ENCODE measurements at regions not wholly inside any gene's neighbourhood (a gene's known extent, or its start where the extent isn't known, plus 50 kb on each side); places are given as distances from the start of the nearest gene placed in this dataset.

DNA sequence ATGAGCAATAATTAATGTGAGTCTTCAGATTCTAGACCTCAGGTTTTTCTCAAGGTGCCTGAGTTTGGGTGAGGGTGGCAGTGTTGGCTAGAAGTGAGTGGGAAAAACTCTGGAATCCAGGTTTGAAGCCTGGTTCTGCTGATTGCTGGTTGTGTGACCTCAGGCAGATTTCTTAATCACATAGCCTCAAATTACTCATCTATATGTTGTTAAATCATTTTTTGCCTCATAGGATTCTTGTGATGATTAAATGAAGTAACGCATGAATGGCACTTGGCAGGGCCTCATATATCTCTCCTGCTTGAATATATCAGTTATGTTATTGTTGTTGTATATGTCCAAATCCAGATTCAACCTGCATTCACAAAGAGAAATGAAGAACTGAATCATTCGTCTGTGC, 60.5 kb downstream of the NR2F2 start:
- DNase-seq (ENCODE audit: low read depth in 2 of 2) = no peak

DNA sequence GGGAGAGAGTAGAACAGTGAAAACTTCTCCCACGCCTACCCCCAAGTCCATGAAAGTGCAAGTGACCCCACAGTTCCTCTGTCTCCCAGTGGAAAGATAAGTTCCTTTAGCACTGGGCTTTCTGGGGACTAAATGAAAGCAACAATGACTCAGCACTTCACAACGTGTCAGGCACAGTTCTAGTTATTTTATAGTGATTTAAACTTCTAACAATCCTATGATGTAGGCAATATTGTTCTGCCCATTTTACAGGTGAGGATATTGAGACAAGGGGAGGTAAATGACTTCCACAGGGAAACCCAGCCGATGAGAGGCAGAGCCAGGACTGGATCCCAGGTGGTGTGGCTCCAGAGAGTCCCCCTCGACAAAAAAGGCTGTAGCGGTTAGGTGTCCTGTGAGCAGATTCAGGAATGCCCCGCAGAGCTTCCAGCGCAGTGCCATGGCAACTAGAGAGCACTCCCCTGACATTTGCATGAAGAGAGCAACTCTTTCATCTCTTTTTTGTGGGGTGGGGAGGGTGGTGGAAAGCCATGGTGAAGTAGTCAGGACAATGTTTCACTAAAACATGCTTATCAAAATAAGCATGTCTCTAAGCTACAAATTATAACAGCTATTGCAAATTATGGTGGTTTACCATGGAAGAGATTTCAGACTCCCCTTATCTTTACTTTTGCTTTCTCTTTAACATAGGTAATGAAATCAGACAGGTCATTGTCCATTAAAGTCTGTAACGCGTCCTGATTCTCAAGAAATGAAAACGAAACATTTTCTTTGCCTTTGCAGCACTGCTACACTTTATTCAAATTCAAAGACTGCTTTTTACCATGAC, 62.1 kb downstream of the NR2F2 start:
- no peak for DNase-seq (ENCODE audit: low read depth in 2 of 2)

DNA sequence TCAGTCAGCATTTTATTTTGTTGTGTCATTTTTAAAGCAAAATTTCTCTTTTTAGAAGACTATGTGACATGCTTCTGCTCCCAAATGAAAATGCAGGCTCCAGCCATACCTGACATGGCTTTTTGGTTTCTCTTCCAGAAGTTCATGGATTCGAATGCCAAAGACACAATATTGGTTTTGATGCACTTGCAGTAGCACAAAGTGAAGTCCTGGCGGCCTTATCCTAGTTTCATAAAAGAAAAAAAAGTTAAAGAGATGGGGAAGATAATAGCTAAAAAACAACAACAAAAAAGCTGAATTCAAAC, 62.7 kb downstream of the NR2F2 start:
- DNase-seq (ENCODE audit: low read depth in 2 of 2) = no peak

DNA sequence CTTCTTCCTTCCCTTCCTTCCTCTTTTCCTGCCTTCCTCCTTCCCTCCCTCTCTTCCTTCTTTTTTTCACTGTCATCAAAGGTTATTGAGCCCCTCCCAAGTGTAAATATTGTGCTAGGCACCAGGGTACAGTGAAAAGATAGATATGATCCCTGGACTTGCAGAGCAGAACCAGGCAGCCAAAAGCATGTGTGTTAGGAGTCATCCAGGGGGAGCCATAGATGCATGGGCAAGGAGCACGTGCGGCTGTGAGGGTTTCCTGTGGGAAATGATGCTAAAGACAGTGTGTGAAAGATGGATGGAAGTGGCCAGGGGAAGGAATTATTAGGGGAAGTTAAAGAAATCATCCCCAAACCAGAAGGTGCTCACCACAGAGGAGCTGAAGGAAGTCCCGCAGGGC, 65.2 kb downstream of the NR2F2 start:
- DNase-seq (ENCODE audit: low read depth in 2 of 2) = no peak

DNA sequence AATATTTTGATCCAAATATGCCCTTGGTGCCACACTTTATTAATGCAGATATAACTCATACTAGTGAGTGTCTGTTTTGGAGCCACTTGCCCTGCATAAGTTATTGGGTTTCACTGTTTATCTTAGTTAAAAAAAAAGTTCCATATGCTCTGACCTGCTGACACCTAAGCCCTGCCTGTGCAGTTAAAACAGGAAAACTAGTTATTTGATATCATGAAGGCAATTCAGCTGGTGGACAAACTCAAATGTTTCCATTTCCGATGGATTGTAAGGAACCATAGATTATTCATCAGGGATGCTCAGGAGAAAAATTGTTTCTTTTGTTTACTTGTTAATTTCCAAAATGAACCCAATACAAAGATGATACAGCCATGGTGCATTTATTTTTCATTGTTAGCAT, 68.3 kb downstream of the NR2F2 start:
- DNase-seq (ENCODE audit: low read depth in 2 of 2) = no peak

DNA sequence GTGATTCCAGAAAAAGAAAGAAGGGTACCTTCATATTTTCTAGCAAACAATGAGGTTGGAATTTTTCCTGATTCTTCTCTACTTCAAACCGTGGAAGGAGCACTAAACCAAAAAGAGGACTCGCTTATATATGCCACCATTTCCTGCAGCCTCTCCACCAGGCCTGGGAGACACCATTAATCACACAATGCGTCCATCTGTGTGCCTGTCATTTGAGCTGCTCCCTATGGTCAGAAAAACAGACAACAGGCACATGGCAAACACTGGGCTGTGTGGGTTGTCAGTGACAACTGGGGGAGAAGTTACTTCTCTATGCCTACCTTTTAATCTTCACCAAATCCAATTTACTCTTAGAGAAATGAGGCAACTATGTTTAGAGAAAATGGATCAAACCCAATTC, 71.9 kb downstream of the NR2F2 start:
- no peak for DNase-seq (ENCODE audit: low read depth in 2 of 2)

DNA sequence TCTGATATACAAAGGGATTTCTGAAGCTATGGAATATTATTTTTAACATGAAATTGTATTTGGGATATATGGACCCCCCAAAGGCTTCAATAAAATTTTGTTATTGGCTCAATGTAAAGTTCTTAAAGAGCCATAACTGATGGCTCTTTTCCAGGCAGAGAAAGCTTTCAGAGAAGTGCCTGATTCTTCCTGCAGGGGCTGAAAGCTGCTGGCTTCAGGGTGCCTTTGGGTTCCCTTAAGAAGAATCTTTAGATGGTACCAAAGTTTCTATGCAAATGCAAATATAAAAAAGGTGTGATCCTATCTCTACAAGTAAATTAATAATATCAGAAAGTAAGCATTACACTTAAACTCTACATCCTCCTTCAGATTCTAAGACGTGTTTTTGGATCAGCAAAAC, 72.6 kb downstream of the NR2F2 start:
- DNase-seq (ENCODE audit: low read depth in 2 of 2) = no peak

DNA sequence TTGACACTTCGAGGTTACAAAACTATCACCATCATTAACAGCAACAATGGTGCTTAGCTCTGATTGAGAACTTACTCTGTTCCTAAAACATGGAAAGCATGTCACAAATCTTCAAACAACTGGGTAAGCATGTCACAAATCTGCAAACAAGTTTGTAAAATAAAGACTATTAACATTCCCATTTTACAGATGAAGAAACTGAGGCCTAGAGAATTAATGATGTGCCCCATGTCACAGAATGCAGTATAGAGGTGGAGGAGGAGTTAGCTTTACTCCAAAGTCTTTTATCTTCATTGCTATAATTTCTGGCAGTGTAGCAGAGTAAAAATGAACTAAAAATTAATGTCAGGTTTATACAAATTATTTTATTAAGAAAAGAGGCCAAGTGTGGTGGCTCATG, 73.4 kb downstream of the NR2F2 start:
- DNase-seq (ENCODE audit: low read depth in 2 of 2) = no peak

DNA sequence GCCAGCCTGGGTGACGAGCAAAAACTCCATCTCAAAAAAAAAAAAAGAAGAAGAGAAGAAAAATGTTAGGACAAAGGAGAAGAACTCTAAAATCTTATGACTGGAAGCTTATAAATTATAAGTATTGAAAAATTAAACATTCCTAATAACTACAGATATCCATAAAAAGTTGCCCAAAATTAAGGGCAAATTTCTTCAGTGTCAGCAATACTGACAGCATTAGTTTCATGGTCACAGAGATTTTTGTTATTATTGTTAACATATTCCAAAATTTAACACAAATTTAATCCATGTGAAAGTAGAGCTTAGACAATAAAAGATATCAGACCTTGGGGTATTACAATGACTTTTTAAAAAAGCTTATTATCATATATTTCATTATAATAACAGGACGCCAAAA, 74.1 kb downstream of the NR2F2 start:
- DNase-seq (ENCODE audit: low read depth in 2 of 2) = no peak

DNA sequence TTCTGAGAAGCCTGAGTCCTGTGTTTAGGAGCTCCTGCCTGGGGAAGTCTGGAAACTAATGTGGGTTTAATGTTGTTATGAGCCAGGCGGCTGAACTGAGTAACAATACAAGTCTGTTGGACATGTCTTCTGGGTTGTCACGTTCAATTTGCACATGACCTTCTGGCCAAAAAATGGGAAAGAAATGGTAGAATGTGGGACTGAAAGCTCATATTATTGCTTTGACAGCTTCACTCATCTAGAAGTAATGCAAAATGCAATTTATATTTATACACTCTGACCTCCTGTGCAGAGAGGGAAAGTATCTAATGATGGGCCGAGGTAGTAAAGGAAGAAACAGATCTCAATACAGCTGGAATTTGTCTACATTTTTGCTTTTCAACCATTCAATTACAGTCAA, 75.8 kb downstream of the NR2F2 start:
- no peak for DNase-seq (ENCODE audit: low read depth in 2 of 2)

DNA sequence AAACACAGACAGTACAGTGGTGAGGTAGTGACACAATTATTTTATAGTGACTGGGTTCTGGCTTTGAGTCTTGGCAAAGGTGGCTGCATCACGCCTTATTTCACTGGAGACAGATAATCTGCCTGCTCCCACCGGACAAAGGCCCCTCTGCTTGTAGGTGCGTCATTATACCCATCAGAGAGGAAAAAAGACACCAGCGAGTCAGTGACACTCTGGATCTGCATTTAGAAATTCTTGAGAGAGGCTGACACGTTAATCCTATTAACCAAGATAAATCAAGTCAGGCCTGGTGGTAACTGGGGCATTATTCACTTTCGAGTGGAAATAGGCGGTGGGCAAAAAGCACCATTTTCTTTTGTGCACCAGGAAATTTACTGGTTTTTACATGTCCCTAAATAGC, 76.2 kb downstream of the NR2F2 start:
- no peak for DNase-seq (ENCODE audit: low read depth in 2 of 2)

DNA sequence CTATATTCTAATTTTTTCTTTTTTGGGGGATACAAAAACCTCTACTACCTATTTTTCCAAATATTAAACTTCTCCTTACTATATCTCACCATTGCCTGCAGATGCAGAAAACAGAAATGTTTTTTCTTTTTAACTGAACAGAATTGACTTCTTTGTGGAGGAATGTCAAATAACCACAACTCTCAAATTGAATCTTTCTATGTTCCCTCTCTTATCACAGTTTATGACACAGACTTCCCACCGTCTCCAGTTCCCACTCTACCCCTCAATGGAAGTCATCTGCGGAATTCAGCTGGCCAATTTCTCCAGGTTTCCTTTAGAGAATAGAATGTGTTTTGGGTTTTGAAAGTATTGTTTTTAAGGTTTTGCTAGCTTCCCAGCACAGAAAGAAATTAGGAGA, 77.0 kb downstream of the NR2F2 start:
- no peak for DNase-seq (ENCODE audit: low read depth in 2 of 2)

DNA sequence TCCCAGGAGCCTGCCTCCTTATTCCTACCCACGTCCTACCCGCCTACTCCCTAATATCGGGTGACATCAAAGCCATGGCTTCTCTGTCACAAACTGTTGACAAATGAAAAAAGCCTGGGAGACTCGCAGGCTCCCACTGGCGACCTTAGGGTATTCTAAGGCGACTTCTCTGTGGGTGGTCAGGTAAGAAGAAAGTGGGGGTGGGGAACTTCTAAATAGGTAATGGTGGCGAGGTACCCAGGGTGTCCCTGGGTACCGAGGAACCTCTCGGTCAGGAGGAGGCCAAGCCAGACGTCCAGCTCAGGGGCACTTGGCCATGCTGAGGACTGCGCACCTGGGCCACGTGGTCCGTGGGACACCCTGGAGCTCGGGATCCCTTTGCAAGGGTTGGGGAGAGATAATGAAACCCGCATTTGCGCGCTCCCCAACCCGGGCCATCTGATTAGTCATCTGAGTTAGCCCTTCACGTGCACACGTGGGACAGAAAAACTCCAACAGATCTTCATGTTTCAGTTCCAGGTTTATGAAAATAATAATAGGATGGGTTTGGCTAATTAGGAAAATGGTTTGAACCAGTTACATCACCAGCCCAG, 78.2 kb downstream of the NR2F2 start:
- DNase-seq (ENCODE audit: low read depth in 2 of 2) = no peak

DNA sequence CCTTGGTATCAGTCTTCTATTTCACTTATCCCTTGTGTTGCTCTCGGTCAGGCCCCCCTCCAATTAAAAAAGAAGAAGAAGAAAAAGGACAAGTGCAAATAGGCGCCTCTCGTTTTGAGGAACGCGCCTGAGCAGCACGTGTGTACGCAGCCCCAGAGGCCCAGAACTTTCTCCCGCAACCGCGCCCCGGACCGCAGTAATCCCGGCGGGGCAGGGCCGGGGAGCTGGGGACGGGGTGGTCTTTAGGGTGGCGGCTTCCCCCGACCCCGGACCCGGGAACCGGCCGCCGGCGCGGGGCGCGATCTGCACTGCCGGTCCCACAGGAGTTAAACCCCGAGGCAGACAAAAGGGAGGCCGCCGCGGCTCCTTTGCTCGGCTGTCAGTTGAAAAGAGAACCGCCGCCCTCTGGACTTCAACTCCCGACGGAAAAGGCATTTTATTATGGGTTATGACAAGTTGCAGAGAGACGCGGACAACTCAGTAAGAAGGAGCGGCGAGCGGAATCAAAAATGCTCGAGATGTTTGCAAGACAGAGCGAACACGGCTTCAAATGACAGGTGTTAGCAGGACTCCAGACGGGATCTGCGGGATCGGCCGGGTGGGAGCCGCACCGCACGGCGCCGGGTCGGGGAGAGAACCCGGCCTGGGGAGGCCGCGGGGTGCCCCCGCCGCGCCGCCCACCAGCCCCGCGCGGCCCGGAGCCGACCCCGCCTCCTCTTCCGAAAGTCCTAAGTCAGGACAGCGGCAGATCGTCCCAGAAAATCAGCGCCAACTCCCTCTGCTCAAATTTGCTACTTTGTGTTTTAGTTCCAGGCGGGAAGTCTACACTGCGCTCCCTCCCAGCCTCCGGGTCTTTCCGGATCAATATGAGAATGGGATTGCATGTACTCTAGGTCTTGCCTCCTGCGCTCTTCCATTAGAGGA, 79.0 kb downstream of the NR2F2 start:
- no peak for DNase-seq (ENCODE audit: low read depth in 2 of 2)

DNA sequence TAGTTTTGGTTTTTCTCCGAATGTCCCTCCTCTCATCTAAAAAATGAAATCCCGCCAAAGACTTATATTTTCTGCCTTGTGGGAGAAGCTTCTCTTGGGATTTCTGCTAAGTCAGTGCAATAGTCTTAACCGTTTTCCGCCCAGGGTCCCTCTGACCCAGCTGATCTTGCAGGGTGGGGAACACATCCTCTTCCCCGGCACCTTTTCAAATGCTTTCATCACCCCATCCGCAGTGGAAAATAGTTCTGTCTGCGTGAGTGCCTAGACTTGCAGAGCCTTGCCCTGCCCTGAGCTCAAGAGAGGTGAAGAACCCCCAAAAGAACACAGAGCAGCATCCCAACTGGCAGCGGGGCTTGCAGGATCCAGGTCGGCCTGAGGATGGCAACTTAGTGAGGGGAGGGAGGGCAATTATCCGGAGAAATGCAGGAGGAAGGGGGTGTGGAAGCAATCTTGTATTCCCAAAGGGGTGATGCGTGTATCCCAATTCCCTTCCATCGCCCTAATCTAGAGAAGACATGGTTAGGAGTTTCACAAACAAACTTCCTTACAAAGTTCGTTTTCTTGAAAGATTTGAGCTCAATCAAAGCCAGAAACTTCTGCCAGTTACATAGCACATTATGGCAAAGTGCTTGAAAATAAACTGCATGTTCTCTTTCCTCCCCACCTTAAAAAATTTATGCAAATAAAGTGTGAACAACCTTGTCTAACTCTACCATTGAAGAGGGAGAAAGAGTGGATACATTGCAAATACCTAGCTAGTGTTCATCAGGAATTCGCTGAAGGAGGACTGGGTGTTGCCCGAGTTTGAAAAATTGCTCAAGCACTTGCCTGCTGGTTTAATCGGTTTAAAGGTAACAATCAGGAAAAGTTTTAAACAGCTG, 79.9 kb downstream of the NR2F2 start:
- no peak for DNase-seq (ENCODE audit: low read depth in 2 of 2)

DNA sequence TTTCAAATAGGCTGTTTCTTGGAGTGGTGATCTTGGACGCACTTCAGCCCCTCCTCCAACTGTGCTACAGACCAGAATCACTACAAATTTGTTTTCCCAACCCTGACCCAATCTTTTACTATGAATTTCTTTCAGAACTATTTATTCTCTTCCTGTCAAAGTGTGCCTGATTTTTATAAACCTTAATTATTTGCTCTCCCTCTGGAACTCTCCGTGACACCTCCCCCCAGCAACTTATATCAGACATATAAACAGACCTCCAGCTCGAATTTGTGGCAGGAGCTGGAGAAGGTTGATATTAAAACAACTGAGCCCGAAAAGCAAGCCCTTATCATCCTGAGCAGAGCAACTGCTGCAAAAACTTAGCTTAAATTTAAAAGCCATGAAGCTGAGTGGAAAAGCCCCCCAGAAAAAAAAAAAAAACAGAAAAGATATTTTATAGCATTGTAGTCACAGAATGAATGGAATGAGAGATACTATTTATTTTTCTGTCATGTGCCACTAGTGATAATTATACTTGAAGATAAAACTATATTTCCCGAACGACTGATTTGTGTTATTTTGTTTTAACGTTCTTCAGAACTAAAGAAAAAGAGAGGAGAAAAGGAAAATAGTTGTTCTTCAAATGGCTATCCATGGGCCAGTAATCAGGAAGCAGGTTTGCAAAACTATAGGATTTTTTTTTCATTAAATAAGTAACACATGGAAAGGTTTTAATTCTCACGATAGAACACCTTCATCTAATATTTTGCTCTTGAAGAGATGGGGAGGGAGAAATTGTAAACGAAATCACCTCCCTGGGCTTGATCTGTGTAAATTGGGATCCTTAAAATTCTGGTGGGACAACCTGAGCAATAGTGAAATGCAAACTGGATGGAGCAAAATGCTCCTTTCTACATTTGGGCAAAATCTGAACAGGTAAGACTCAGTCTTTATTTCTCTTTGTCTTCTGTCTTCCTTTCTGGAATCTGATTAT, 80.8 kb downstream of the NR2F2 start:
- no peak for DNase-seq (ENCODE audit: low read depth in 2 of 2)

DNA sequence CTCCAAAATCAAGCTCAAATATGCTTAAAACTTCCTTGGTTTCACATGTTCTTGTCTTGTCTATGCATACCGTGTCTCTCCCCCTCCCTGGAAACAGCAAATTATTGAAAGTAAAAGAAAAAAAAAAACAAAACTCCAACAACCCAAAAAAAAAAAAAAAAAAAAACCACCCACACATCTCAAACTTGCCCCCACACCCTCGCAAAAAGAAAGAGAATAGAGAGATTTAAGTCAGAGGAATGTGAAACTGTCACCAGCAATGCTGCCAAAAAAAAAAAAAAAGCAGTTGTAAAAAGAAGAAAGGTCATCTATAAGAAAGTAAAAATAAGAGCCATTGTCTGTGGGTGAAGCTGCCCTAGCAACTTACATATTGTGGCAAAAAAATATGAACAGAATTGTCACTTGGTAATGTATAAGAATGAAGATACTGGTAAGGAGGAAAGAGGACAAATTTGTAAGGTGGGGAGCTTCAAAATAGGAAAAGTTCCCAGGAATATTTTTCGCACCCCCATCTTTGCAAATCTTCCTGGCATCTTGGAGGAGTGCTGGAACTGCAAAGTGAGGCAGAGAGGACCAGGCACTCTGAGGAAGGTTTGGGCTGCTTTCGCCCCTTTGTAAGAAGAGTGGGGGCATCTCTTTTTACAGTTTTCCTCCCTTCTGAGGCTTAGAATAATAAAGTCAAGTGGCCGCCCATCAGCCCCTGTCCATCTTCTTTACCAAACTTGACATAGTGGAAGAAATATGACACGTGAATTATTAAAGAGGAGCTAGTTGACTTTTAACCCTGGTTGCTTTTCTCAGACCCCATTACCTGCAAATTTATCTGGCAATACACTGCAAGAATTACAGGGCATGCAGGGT, 81.8 kb downstream of the NR2F2 start:
- DNase-seq (ENCODE audit: low read depth in 2 of 2) = no peak

DNA sequence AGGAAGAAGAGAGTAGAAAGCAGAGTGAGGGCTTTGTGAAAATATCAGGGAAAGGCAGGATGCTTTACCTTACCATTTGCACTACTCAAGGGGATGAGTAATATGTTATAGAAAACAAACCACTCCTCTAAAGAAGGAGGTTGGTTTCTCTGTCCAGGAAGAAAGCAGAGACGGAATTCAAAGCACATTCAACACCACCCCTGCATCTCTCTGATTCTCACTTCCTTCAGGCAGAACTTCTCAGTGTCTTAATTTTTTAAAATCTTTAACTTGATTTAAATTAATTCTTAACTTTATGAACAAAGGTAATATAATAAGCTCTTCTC, 82.4 kb downstream of the NR2F2 start:
- DNase-seq (ENCODE audit: low read depth in 2 of 2) = no peak

DNA sequence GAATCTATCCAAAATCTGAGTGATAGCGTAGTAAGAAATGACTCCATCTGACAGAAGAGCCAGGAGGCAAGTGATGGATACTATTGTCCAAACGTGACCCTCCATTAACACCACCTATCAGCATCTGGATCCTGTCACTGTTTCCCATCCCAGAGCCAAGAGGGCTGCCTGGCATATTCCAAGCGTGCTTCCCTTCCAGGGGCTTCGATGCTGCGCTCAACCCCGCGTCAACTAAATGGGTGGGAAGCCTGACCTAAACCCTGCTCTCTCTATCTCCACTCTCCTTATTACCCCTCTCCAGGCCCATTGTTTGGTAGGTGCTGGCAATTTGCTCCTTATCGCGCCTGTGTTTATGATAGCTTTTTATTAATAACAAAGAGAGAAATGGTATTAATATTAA, 83.2 kb downstream of the NR2F2 start:
- no peak for DNase-seq (ENCODE audit: low read depth in 2 of 2)

DNA sequence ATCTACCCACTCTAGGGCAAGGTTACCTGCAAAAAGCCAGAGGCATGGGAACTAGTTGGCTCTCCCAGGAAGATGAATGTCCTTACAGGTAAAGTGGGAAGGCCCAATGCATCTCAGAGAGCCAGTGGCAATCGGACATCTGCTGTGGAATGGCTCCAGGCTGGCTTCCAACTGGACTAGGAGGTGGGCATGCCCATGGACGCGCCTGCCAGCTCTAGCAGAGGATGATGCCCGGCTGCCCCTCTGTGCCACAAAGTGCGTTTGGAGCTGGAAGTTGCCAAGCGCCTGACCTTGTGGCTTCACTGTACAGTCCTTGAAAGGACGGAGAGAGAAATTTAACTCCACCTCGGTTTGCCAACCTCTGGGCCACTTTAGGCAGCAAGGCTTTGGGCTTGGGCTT, 84.4 kb downstream of the NR2F2 start:
- DNase-seq (ENCODE audit: low read depth in 2 of 2) = no peak
